HG03571 (cell line): ENCODE measurements at regions not wholly inside any gene's neighbourhood (a gene's known extent, or its start where the extent isn't known, plus 50 kb on each side); places are given as distances from the start of the nearest gene placed in this dataset.

Source experiments
- ATAC-seq: cut with Tn5 transposase; IDR thresholded peaks from one replicate; pipeline ENCODE4 v1.9.1; 2021; ENCODE audit not compliant: unreplicated experiment

GRCh38 chr4:153075836-153076518 lies 128.3 kb upstream of the TRIM2 start:
- ATAC-seq: no peak

- ATAC-seq: no peak
These were observed 127.4 kb upstream of the TRIM2 start for GRCh38 chr4:153076861-153077260.

- ATAC-seq: no peak
These were observed 124.3 kb upstream of the TRIM2 start for GRCh38 chr4:153079857-153080391.

DNA sequence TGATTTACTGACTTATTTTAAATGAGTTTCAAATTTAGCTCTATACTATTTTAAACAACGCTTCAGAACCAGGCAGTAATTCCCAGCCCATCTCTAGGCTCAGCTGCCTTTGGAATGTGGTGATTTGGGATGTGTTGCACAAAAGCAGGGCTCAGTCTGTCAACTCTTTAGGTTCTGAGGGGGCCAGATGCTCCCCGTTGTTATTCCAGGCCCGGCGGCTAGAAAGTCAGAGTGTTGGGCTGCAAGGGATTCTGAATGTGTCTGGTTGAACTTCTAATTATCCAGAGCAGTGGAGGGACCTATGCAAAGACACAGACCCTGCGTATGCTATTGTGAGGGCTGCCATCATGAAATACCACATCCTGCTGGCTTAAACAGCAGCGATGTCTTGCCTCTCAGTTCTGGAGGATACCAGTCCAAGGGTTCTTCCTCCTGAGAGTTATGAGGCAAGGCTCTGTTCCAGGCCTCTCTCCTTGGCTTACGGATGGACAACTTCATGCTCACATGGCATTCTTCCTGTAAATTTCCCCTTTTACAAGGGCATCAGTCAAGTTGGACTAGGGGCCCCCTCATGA lies 123.2 kb upstream of the TRIM2 start:
- no peak for ATAC-seq

GRCh38 chr4:153081693-153082092 lies 122.5 kb upstream of the TRIM2 start:
- no peak for ATAC-seq

GRCh38 chr4:153082322-153083301 lies 121.6 kb upstream of the TRIM2 start:
- no peak for ATAC-seq

- peak; percentile 61 for ATAC-seq
These were observed 120.7 kb upstream of the TRIM2 start for GRCh38 chr4:153083447-153083947.

- ATAC-seq: no peak
These were observed 119.8 kb upstream of the TRIM2 start for GRCh38 chr4:153084224-153084979.

GRCh38 chr4:153084980-153085630 lies 119.1 kb upstream of the TRIM2 start:
- ATAC-seq: peak; percentile 68

DNA sequence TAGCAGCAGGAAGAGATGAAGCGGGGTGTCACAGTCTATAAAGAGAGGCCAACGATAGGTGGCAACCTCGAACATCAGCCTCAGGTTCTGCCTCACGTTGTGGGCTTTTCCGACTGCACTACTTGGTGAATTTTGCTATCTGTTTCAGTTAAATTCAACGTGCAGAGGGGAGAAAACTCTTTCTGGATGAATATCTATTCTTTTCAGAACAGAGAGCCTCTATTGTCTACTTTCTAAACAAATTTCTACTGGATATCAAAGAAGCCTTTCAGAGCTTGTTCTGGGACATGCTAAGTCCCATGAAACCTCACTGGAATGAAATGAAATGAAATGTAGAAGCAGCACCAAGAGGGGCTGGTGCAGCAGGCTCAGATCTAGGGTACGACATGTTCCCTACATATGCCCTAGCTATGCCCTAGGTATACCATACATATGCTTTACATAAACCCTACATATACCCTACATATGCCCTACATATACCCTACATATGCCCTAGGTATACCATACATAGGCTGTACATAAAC lies 116.5 kb upstream of the TRIM2 start:
- ATAC-seq: no peak

- ATAC-seq: no peak
These were observed 114.5 kb upstream of the TRIM2 start for GRCh38 chr4:153089742-153090141.

- no peak for ATAC-seq
These were observed 114.1 kb upstream of the TRIM2 start for GRCh38 chr4:153090181-153090580.

DNA sequence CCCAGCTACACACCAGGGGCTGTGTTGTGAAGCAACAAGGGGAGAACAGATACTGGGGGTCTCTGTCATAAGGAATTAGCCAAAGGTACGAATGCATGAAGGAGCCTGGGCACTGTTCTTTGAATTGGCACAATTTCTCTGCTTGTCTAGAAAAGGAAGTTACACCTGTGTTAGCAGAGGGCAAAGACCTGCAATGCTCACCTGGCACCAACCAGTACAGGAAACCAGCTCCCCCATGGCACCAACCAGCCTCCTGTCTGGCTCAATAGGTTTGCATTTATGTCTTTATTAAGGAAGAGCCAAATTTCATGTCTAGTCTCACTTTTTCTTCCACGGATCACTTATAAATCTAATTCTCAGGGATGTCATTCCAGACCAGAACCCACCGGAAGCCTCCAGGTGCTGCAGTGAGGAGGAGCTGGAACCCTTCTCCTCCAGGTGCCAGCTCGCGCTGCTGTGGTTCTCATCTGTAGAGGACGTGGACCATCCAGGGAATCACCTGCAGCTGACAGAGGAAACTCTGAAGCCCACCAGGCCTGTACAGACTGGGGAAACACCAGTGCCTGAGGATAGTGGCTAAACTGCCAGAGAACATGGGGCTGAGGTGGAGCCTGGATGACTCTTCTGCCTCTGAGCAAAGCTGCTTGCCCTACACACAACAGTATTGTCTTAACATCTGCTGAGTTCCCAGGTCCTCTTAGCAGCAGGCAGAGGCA lies 113.4 kb upstream of the TRIM2 start:
- no peak for ATAC-seq

GRCh38 chr4:153093396-153093795 lies 110.8 kb upstream of the TRIM2 start:
- ATAC-seq: no peak

DNA sequence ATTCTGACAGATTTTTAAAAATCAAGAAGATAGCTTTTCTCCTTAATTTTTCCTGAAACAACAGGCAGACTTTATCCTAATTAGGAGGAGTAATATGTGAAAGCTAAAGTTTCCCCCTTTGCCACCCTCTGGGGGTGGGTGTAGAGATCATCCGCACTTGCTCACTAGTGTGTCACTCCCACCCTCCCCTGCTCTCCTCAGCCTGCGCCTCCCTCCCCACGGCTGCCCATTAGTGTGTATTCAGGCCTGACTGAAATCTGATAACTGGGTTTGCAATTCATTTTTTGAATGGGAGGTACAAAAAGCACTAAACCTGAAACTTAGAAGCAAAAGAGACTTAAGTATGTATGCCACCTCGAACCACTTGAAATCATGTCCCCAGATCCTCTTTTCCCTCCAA lies 110.4 kb upstream of the TRIM2 start:
- no peak for ATAC-seq

- ATAC-seq: no peak
These were observed 109.8 kb upstream of the TRIM2 start for GRCh38 chr4:153094435-153094834.

DNA sequence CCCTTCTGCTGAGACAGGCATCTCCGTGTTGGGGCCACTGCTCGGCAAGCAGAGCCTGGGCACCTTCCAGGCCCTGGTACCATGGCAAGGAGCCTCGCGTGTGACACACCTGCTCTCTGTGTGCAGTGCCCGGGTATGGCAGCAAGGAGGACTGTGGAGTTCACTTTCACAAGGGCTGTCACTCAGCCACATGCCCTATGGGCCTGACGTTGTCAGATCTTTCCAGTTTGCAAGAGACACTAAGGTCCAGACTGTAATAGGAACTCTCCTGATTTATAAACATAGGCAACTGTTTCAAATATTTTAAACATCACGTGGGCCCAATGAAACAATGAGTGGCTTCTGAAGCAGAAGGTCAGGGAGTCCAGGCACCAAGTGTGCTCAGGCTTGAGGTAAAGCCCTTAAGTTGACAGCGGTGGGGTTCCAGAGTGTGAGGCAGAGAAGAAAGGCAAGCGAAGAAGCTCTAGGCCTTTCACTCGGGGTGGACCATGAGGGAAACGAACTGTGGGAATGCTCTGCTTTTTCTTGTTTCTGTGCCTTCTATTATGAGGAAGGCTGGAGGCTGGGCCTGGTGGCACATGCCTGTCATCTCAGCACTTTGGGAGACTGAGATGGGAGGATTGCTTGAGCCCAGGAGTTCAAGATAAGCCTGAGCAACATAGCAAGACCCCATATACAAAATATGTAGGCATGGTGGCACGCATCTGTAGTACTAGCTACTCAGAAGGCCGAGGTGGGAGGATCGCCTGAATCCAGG lies 108.6 kb upstream of the TRIM2 start:
- no peak for ATAC-seq

DNA sequence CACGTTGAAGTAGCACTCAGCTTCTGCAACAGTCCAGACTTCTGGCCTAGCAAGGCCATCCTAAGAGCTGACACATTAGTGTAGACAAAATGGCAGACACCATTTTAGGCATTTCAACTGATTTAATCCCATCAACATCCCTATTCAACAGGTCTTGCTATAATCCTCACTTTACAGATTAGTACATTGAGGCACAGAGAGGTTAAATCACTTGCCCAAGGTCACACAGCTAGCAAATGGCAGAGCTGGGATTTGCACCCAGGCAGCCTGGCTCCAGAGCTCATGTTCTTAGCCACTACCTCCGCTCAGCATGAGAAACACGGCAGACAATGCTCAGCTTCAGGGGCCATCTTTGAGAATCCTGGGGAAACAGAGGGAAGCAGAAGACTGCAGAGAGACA lies 107.9 kb upstream of the TRIM2 start:
- ATAC-seq: no peak

DNA sequence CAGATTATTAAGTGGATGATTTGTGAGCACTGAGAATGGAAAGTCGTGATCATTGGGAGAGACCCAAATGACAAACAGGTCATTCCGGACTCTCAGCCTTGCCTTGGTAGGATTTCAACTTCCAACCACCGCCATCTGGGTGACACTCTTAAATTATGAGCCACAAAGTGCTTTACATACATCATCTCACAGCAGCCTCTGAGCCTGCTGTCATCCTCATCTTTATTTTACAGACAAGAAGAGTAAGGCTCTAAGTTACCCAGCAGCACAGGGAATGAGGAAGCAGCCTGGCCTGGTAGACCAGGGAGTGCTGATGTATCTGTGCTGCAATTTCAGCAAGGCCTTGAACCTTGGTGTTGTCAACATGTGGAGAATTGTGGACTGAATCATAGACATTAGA lies 105.8 kb upstream of the TRIM2 start:
- ATAC-seq: no peak
